ENCODE measurements at regions not wholly inside any gene's neighbourhood (a gene's known extent, or its start where the extent isn't known, plus 50 kb on each side); places are given as distances from the start of the nearest gene placed in this dataset.

DNA sequence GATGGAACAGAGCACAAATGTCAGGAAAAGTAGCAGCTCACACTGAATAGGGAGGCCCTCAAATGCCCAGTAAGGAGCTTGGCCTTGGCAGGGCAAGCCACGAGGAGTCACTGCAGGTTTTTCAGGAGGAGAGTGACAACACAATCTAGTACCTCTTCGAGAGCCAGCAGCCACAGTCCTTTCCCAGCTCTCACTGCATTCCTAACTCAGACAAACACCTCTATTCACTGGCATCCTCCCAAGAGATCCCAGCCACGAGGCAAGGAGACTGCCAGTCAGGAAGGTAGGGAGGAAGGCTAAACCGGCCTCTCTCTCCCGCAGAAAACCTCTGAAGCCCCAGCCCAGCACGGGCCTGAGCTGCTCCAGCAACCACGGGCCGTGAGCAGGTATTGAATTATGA, 146.0 kb upstream of the SMAD3 start:
- TF ChIP-seq, protein P1, sequence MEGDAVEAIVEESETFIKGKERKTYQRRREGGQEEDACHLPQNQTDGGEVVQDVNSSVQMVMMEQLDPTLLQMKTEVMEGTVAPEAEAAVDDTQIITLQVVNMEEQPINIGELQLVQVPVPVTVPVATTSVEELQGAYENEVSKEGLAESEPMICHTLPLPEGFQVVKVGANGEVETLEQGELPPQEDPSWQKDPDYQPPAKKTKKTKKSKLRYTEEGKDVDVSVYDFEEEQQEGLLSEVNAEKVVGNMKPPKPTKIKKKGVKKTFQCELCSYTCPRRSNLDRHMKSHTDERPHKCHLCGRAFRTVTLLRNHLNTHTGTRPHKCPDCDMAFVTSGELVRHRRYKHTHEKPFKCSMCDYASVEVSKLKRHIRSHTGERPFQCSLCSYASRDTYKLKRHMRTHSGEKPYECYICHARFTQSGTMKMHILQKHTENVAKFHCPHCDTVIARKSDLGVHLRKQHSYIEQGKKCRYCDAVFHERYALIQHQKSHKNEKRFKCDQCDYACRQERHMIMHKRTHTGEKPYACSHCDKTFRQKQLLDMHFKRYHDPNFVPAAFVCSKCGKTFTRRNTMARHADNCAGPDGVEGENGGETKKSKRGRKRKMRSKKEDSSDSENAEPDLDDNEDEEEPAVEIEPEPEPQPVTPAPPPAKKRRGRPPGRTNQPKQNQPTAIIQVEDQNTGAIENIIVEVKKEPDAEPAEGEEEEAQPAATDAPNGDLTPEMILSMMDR (conservative IDR thresholded peaks at IDR 0.05): no peak
- peaks cover 10% of the 10 kb centered on the region for H3K9me3 Mint-ChIP-seq
- H3K27ac Mint-ChIP-seq (ENCODE audit: unreplicated experiment): no peak overlapping the region
- no peaks in the 10 kb centered on the region for H3K4me1 Mint-ChIP-seq
- DNase-seq (ENCODE audit: low read depth, low spot score): no peak
- H3K4me3 Mint-ChIP-seq: no peak overlapping the region
- H3K27me3 Mint-ChIP-seq (ENCODE audit: low read depth): peaks cover 3% of the 10 kb centered on the region
- H3K36me3 Mint-ChIP-seq (ENCODE audit: low read depth): peaks cover 5% of the 10 kb centered on the region

DNA sequence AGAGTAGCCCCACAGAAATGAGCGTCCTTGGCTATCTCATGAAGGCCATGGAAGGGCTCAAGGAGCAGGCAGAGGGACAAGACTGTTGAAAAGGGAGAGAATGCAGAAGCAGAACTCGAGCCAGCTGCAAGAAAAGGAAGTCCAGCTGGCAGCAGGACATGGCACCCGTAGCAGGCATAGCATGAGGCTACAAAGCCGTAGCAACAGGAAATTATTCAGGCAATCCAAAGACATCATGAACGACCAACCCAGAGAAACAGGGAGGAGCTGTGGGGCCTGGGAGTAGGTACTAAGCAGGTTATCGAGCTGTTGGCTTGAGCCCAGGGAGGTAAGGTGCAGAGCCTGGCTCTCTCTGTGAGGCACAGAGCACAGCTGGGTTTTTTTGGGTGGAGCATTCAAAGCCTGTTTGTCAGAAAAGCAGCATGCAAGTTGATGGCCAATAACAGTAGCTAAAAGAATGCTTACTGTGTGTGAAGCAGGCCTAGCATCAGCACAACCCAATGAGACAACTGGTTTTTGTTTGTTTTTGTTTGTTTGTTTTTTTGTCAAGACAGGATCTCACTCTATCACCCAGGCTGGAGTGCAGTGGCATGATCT, 144.0 kb upstream of the SMAD3 start:
- peaks cover 7% of the 10 kb centered on the region for H3K9me3 Mint-ChIP-seq
- H3K27me3 Mint-ChIP-seq (ENCODE audit: low read depth): no peaks in the 10 kb centered on the region
- no peak for DNase-seq (ENCODE audit: low read depth, low spot score)
- H3K27ac Mint-ChIP-seq (ENCODE audit: unreplicated experiment): peak overlapping the region; percentile 90
- TF ChIP-seq, protein P1 (conservative IDR thresholded peaks at IDR 0.05): no peak
- H3K4me1 Mint-ChIP-seq: no peaks in the 10 kb centered on the region
- H3K36me3 Mint-ChIP-seq (ENCODE audit: low read depth): peaks cover 5% of the 10 kb centered on the region
- no peak overlapping the region for H3K4me3 Mint-ChIP-seq

DNA sequence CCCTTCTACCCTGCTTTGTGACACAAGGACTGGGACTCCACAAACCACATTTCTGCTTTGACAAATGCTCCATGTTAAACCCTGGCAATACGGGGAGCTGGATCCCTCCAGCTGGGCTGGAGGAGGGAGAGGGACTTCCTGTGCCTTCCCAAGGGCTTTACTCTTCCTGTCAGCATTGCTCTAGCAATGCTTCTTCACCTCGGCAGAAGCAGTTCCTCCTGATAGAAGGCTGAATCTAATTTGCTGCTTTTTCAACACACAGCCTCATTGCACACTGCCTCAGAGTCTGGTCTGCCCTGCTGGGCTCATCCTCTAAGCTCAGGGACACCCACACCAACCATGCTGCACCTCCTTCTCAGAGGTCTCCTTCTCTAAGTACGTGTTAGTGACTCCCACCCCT, 142.8 kb upstream of the SMAD3 start:
- TF ChIP-seq, protein P1 (conservative IDR thresholded peaks at IDR 0.05): no peak
- Mint-ChIP-seq H3K27me3 (ENCODE audit: low read depth) (no peaks in the 10 kb centered on the region), H3K27ac (ENCODE audit: unreplicated experiment) (no peak overlapping the region), H3K9me3 (peaks cover 2% of the 10 kb centered on the region), H3K36me3 (ENCODE audit: low read depth) (peaks cover 2% of the 10 kb centered on the region), H3K4me1 (no peaks in the 10 kb centered on the region), H3K4me3 (no peak overlapping the region)
- DNase-seq (ENCODE audit: low read depth, low spot score): no peak

DNA sequence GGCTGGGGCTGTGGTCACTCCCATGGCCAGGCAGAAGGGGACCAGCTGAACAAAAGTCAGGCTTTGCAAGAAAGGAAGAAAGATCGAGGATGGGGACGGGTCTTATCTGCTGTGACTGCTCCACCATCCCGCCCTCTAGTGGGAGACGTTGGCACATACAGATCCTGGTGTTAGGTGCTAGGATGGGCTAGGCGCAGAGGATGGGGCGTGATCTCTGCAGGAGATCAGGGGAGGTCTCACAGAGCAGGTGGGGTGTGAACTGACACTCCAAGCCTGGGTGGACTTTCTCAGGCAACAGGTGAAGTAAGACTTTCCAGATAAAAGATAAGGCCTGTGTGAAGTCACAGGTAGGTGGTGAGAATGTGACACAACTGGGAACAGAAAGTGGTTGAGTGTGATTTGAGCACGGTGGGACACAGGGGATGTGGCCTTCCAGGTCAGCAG, 141.9 kb upstream of the SMAD3 start:
- DNase-seq (ENCODE audit: low read depth, low spot score): peak; percentile 50
- H3K4me1 Mint-ChIP-seq: no peaks in the 10 kb centered on the region
- H3K27me3 Mint-ChIP-seq (ENCODE audit: low read depth): no peaks in the 10 kb centered on the region
- no peak overlapping the region for H3K4me3 Mint-ChIP-seq
- H3K27ac Mint-ChIP-seq (ENCODE audit: unreplicated experiment): peak overlapping the region; percentile 4
- peaks cover 2% of the 10 kb centered on the region for H3K36me3 Mint-ChIP-seq (ENCODE audit: low read depth)
- H3K9me3 Mint-ChIP-seq: no peaks in the 10 kb centered on the region
- TF ChIP-seq, protein P1 (conservative IDR thresholded peaks at IDR 0.05): peak; percentile 67

DNA sequence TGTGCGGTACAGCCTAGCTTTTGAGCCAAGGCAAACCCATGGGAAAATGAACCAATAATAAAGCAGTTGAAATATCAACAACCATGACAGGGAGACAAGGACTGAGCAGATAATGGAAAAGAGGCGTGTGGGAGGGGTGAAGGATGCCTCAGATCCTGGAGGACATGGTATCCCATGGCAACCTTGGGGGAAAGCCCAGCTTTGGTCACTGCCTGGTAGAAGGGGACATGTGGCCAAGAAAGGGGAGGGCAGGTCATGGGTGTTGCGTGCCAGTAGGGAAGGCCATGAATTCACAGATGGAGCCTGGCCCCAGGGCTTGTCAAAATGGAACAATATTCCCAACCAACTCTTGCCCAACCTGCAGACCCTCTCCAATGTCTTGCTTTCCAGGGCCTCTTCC, 140.5 kb upstream of the SMAD3 start:
- H3K9me3 Mint-ChIP-seq: no peaks in the 10 kb centered on the region

More for the DNA sequence above, 140.5 kb upstream of the SMAD3 start:
- Mint-ChIP-seq H3K27ac (ENCODE audit: unreplicated experiment) (no peak overlapping the region), H3K4me3 (no peak overlapping the region), H3K4me1 (no peaks in the 10 kb centered on the region), H3K36me3 (ENCODE audit: low read depth) (no peaks in the 10 kb centered on the region), H3K27me3 (ENCODE audit: low read depth) (no peaks in the 10 kb centered on the region)
- TF ChIP-seq, protein P1 (conservative IDR thresholded peaks at IDR 0.05): no peak
- no peak for DNase-seq (ENCODE audit: low read depth, low spot score)

Data from neural crest cell (in vitro differentiated cells).